ENCODE measurements at regions not wholly inside any gene's neighbourhood (a gene's known extent, or its start where the extent isn't known, plus 50 kb on each side); places are given as distances from the start of the nearest gene placed in this dataset.
A peak's percentile ranks its signal among the peaks of the same experiment; 100 is the strongest.

DNA sequence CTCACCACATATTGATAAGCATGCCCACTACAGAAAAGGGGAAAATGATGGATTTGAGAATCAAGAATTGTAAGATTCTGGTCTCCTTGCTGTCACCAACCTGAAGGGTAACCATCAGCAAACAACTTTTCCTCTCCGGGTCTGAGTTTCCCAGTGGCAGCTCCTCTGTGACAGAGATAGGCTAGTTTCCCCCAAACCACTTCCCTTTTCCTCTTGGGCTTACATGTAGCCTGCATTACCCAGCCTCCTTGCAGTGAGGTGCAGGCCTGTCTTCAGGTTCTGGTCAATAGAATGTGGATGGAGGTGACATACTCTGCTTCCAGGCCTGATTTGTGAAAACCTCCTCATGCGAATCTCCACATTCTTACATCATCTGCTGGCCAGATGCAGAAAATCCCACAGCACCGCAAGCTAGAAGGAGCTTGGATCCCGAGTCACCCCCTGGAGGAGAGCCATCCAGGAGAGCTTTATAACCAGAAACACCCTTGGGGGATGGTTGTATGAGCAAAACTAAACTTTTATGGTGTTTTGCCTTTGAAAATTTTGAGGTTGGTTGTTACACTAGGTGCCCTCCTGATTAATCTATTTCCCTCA is 206.1 kb downstream of the RGS3 start:
- no peak overlapping the region for H3K4me3 ChIP-seq (ENCODE audit: low read depth, low read length)
- ChIA-PET POLR2A (no interaction called here), CTCF (interaction anchor here (0.9 to 24.9 kb wide), 5 partner anchors 13 to 269 kb away, joined by 3 to 1449 read pairs (median 4); partner anchors contain the start of gene ALAD)
- no peak for DNase-seq (ENCODE audit: low read depth, low spot score)
- TF ChIP-seq, protein P1, sequence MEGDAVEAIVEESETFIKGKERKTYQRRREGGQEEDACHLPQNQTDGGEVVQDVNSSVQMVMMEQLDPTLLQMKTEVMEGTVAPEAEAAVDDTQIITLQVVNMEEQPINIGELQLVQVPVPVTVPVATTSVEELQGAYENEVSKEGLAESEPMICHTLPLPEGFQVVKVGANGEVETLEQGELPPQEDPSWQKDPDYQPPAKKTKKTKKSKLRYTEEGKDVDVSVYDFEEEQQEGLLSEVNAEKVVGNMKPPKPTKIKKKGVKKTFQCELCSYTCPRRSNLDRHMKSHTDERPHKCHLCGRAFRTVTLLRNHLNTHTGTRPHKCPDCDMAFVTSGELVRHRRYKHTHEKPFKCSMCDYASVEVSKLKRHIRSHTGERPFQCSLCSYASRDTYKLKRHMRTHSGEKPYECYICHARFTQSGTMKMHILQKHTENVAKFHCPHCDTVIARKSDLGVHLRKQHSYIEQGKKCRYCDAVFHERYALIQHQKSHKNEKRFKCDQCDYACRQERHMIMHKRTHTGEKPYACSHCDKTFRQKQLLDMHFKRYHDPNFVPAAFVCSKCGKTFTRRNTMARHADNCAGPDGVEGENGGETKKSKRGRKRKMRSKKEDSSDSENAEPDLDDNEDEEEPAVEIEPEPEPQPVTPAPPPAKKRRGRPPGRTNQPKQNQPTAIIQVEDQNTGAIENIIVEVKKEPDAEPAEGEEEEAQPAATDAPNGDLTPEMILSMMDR (IDR thresholded peaks at IDR 0.05; ENCODE audit: insufficient read depth, low read length, missing control alignments): no peak

DNA sequence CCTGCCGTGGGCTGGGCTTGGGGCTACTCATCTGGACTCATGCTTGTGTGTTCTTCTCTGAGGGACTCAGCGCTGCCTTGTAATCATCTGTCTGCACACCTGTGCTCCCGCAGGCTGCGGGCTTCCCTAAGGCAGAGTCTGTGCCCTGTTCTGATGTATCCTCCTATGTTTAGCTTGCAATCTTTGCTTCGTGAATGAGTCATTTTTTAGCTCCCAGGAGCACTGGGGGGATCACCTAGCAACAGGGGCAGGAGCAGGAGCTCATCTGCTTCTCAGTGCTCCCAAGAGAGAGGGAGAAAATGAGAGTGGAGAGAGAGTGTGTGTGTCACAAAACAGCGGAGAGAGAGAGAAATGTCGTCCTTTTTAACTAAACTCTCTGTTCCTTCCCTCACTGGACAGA is 202.4 kb upstream of the ZNF618 start:
- no peak for DNase-seq (ENCODE audit: low read depth, low spot score)
- no peak overlapping the region for H3K4me3 ChIP-seq (ENCODE audit: low read depth, low read length)
- ChIA-PET CTCF (interaction anchor here (0.8 to 3.1 kb wide), 8 partner anchors 9 to 267 kb away, joined by 3 to 18 read pairs (median 6); no protein-coding TSS in a partner anchor), POLR2A (no interaction called here)
- TF ChIP-seq, protein P1 (IDR thresholded peaks at IDR 0.05; ENCODE audit: insufficient read depth, low read length, missing control alignments): no peak

DNA sequence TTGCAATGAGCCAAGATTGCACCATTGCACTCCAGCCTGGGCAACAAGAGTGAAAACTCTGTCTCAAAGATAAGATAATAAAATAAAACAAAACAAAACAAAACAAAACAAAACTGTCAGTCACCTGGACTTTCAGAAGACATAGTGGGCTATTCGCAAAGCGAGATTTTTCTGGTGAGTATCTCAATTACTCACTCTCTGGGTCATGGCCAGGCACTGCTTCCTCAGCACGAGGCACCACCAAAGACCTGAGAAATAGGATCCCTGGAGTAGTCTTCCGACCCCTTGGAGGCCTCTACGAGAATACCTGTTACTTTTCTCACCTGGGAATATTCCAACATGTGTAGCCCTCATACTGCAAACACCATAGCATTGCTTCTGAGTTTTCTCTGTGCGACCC is 201.7 kb upstream of the ZNF618 start:
- TF ChIP-seq, protein P1 (IDR thresholded peaks at IDR 0.05; ENCODE audit: insufficient read depth, low read length, missing control alignments): no peak
- no peak for DNase-seq (ENCODE audit: low read depth, low spot score)
- ChIA-PET CTCF (interaction anchor here (0.6 to 3.1 kb wide), 10 partner anchors 8 to 268 kb away, joined by 3 to 18 read pairs (median 4); no protein-coding TSS in a partner anchor), POLR2A (no interaction called here)
- H3K4me3 ChIP-seq (ENCODE audit: low read depth, low read length): no peak overlapping the region

DNA sequence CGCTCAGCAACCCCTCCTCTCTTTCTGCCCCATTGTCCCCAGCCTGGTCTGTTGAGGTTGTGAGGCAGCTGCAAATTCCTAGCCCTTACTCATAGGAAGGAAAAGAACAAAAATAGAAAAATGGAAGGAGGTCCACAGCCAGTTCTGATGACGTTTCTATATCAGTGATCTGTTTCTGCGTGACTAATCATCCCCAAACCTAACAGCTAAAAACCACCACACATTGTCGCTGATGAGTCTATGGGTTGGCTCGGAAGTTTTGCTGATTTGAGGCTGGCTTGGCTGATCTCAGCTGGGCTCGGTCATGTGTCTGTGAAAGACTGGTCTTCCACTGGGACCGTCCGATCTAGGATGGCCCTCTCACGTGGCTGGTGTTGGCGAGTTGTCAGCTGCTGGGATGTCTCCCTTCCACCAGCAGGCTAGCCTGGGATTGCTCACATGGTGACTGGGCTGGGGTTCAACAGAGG is 200.6 kb upstream of the ZNF618 start:
- POLR2A ChIA-PET: interaction anchor here (1.3 kb wide), 1 partner anchor 55 kb away, joined by 5 read pairs; no protein-coding TSS in a partner anchor
- peak; percentile 87 for DNase-seq (ENCODE audit: low read depth, low spot score)
- peak overlapping the region; percentile 15; the same call in 1 of the 2 replicates for H3K4me3 ChIP-seq (ENCODE audit: low read depth, low read length)
- TF ChIP-seq, protein P1 (IDR thresholded peaks at IDR 0.05; ENCODE audit: insufficient read depth, low read length, missing control alignments): peak; percentile 0
- CTCF ChIA-PET: interaction anchor here (0.8 to 2.2 kb wide), 9 partner anchors 8 to 230 kb away, joined by 3 to 8 read pairs (median 4); no protein-coding TSS in a partner anchor

DNA sequence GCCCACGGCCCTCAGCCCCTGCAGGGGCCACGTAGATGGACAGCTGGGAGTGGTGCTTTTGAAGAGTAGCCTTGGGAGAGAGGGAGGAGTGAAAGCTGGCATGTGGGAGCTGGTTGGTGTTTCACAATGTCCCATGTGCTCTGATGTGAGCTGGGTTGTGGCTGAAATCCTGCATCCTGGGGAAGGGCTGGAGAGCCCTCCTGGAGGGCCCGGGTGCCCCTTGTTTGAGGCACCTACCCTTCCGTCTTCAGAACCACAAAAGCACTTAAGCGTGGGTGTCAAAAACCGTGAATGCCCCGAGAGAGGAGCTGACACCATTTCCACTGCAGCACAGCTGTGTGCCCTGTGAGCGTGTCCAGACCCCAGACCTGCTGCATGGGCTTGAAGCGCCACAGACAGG is 199.1 kb upstream of the ZNF618 start:
- DNase-seq (ENCODE audit: low read depth, low spot score): no peak
- ChIA-PET POLR2A (interaction anchor here (0.6 to 1.5 kb wide), 2 partner anchors 84 to 486 kb away, joined by 3 to 5 read pairs; no protein-coding TSS in a partner anchor), CTCF (interaction anchor here (0.6 to 2.2 kb wide), 7 partner anchors 9 to 595 kb away, joined by 3 to 8 read pairs (median 4); no protein-coding TSS in a partner anchor)
- H3K4me3 ChIP-seq (ENCODE audit: low read depth, low read length): no peak overlapping the region
- TF ChIP-seq, protein P1 (IDR thresholded peaks at IDR 0.05; ENCODE audit: insufficient read depth, low read length, missing control alignments): no peak

DNA sequence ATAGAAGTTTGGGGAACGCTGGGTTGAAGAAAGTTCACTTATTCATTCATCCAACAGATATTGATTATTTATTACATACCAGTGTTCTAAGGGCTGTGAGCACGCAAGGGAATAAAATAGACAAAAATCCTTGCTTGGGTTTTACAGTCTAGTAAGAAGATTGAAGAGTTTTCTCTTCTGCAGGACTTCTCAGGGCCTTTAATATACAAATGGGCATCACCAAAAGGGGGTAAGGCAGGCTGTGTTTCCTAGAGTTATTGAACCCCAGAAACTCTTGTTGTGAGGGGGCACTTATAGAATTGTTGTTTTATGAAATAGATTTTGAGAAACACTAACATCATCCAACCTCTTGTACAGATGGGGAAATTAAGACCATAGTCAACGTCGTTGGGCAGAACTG is 198.5 kb upstream of the ZNF618 start:
- no peak overlapping the region for H3K4me3 ChIP-seq (ENCODE audit: low read depth, low read length)
- CTCF ChIA-PET: interaction anchor here (1.2 to 1.5 kb wide), 2 partner anchors 8 to 58 kb away, joined by 3 to 4 read pairs; no protein-coding TSS in a partner anchor
- TF ChIP-seq, protein P1 (IDR thresholded peaks at IDR 0.05; ENCODE audit: insufficient read depth, low read length, missing control alignments): no peak
- POLR2A ChIA-PET: no interaction called here
- DNase-seq (ENCODE audit: low read depth, low spot score): no peak

Data from AG04449 (cell line).